HL-60 (cell line): ENCODE measurements at regions not wholly inside any gene's neighbourhood (a gene's known extent, or its start where the extent isn't known, plus 50 kb on each side); places are given as distances from the start of the nearest gene placed in this dataset.

Experiments
- CTCF ChIP-seq: IDR thresholded peaks from one replicate; pipeline ENCODE4 v1.5.1; 2011; ENCODE audit warnings: low read length, control low read depth, inconsistent platforms; ENCODE audit not compliant: insufficient read depth
- GABPA ChIP-seq: IDR thresholded peaks from 2 replicates; pipeline ENCODE4 v1.6.1; 2012; ENCODE audit warnings: low read depth
- POLR2AphosphoS5 ChIP-seq: IDR thresholded peaks from 2 replicates; pipeline ENCODE4 v1.6.1; 2012; ENCODE audit warnings: low read depth
- REST ChIP-seq: IDR thresholded peaks from 2 replicates; pipeline ENCODE4 v1.6.1; 2012; ENCODE audit warnings: low read depth; ENCODE audit not compliant: insufficient replicate concordance

GRCh38 chr18:41025666-41026065 lies 929.4 kb upstream of the PIK3C3 start:
- TF ChIP-seq CTCF: no peak
- no peak for TF ChIP-seq POLR2AphosphoS5
- no peak for TF ChIP-seq GABPA
- no peak for TF ChIP-seq REST
